WERI-Rb-1 (cell line): ENCODE measurements at regions not wholly inside any gene's neighbourhood (a gene's known extent, or its start where the extent isn't known, plus 50 kb on each side); places are given as distances from the start of the nearest gene placed in this dataset.
"Not testable (repeated sequence)": the region's sequence is repeated elsewhere in the genome, so short reads cannot be mapped to it uniquely, and the experiment has no call there.

Experiments used
- DNase-seq: peaks from one replicate; pipeline ENCODE4 v3.0.0-alpha.2; 2020
- H3K27ac ChIP-seq: fragments of 250-450 bp; sonication (Bioruptor Pico); 2 replicates; pipeline ENCODE4 v1.5.1; 2020; ENCODE audit warnings: mild to moderate bottlenecking, moderate library complexity
- H3K27me3 ChIP-seq: fragments of 250-450 bp; sonication (Bioruptor Pico); 2 replicates; pipeline ENCODE4 v1.5.1; 2021; ENCODE audit warnings: mild to moderate bottlenecking, low read depth, moderate library complexity; ENCODE audit not compliant: insufficient read depth, severe bottlenecking
- H3K36me3 ChIP-seq: fragments of 250-450 bp; sonication (Bioruptor Pico); 2 replicates; pipeline ENCODE4 v1.5.1; 2020; ENCODE audit warnings: mild to moderate bottlenecking, moderate library complexity
- H3K4me3 ChIP-seq: 2 replicates; pipeline ENCODE4 v1.5.1; 2011; ENCODE audit warnings: low read depth, mild to moderate bottlenecking, control low read depth, low read length
- H3K9me3 ChIP-seq: fragments of 250-450 bp; sonication (Bioruptor Pico); 2 replicates; pipeline ENCODE4 v1.5.1; 2021; ENCODE audit warnings: mild to moderate bottlenecking, moderate library complexity; ENCODE audit not compliant: severe bottlenecking
- TF ChIP-seq, protein P1 (sequence below): IDR thresholded peaks from 2 replicates; pipeline ENCODE4 v1.5.1; 2011; ENCODE audit warnings: low read depth, mild to moderate bottlenecking, control low read depth, inconsistent platforms, low read length

DNA sequence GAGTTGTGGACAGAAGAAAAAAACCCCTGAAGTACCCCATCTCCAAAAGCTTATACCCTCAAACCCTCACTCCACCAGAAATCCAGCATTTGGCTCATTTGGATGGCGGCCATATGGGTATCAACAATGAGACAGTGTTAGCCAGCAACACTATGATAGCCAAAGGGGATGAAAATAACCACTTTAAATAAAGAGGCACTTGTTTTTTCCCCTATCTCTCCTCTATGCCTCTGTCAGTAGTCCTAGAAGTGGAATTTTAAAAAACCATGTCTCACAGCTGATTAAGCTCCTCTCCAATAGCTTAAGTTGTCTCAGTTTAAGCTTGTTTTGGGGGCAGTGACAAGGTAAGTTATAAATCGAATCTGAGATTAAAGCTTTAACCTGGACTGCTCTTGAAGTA is 124.0 kb downstream of the MOSPD2 start:
- TF ChIP-seq, protein P1, sequence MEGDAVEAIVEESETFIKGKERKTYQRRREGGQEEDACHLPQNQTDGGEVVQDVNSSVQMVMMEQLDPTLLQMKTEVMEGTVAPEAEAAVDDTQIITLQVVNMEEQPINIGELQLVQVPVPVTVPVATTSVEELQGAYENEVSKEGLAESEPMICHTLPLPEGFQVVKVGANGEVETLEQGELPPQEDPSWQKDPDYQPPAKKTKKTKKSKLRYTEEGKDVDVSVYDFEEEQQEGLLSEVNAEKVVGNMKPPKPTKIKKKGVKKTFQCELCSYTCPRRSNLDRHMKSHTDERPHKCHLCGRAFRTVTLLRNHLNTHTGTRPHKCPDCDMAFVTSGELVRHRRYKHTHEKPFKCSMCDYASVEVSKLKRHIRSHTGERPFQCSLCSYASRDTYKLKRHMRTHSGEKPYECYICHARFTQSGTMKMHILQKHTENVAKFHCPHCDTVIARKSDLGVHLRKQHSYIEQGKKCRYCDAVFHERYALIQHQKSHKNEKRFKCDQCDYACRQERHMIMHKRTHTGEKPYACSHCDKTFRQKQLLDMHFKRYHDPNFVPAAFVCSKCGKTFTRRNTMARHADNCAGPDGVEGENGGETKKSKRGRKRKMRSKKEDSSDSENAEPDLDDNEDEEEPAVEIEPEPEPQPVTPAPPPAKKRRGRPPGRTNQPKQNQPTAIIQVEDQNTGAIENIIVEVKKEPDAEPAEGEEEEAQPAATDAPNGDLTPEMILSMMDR: no peak
- DNase-seq: no peak
- Histone ChIP-seq H3K36me3 (no peaks in the 10 kb centered on the region), H3K27ac (no peak overlapping the region), H3K27me3 (peaks cover 12% of the 10 kb centered on the region), H3K4me3 (no peak overlapping the region), H3K9me3 (no peaks in the 10 kb centered on the region)

DNA sequence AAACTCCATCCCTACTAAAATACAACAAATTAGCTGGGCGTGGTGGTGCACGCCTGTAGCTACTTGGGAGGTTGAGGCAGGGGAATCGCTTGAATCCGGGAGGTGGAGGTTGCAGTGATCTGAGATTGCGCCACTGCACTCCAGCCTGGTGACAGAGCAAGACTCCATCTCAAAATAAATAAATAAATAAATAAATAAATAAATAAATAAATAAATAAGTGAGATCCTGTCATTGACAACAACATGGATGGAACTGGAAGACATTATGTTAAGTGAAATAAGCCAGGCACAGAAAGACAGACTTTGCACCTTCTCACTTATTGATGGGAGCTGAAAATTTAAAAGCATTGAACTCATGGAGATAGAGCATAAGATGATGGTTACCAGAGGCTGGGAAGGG is 111.2 kb downstream of the MOSPD2 start:
- not testable (repeated sequence) for H3K36me3 ChIP-seq, H3K27ac ChIP-seq, H3K9me3 ChIP-seq, H3K4me3 ChIP-seq, DNase-seq
- peaks cover 18% of the 10 kb centered on the region for H3K27me3 ChIP-seq
